Inferior parietal cortex (tissue), 1 donor: ENCODE measurements at regions not wholly inside any gene's neighbourhood (a gene's known extent, or its start where the extent isn't known, plus 50 kb on each side); places are given as distances from the start of the nearest gene placed in this dataset.

ENCODE experiments used
- DNase-seq: peaks from one replicate; pipeline ENCODE4 v3.0.0-alpha.2; 2016; ENCODE audit errors: extremely low spot score

DNA sequence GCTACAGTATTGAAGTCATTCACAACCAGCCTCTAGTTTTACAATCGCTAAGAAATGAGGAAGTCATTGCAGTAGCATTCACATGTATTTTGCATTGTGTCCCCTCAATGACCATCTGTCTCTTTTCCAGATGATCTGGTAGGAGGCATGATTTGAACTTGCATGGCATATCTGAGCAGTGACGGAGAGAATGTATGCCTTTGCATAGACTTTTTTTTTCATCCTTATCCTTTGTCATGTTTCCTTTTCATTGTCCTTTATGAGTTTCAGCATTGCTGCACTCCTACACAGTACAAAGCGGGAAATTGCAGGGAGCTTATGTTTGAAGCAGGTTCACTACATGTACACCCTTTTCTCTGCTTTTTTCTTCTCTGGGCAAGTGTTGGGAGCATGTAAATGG lies 516.4 kb upstream of the GRIA3 start:
- no peak for DNase-seq

GRCh38 chrX:122703762-122704161 lies 480.3 kb upstream of the GRIA3 start:
- DNase-seq: no peak

DNA sequence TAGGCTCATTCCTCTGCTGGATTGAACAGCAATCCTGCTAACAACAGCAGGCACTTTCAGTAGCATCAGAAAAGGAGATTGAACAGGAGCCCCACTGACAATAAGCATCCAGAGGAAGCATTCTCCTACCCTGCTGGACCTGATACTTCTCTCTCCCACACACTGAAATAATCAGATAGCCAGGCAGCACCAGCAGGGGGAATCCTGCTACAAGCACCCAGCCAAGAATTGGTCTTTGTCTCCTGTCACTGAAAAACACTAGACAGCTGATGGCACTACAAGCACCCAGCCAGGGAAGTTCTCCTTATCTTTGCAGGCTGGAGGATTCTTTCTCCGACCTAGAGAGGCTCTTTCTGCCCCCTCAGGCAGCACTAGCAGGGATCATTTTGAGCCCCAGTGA lies 444.3 kb upstream of the GRIA3 start:
- no peak for DNase-seq

- no peak for DNase-seq
Measured at GRCh38 chrX:122770581-122770980, 413.5 kb upstream of the GRIA3 start.

- no peak for DNase-seq
Measured at GRCh38 chrX:122771933-122772332, 412.1 kb upstream of the GRIA3 start.

GRCh38 chrX:122777766-122778165 lies 406.3 kb upstream of the GRIA3 start:
- DNase-seq: no peak

DNA sequence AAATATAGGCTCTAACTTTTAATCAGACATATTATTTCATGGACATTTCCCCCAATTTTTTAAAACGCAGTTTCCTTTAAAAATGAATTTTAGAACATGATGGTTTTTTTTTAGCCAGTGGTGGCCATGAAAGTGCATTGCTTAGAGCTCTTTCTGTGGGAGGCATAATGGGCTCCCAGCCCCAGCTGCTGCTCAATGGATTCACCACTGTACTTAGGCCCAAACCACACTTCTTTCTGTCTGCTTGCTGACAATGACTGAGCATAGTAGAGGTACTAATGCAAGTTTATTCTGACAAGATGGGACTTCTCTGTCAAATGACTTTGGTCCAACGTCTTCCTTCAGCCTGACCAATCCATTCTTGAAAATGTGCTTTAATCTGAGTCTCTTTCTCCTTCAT lies 400.2 kb upstream of the GRIA3 start:
- DNase-seq: no peak

DNA sequence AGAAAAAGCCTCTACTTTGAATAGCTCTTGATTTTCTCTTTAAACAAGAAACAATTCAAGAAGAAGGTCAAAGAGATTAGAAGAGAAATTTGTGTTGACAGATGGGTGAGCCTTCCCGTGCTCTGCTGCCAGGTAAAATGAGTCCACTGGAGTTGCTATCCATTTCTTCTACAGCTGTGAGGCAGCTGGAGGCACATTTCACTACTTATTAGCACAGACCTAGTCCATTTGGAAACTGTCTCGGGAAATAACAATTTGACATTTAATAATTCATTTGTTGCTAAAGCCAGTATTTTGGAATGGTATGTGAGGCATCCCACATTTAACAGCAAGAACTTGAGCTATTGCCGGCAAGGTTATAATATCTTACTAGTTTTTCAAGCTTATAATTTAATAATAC lies 396.8 kb upstream of the GRIA3 start:
- DNase-seq: no peak

- DNase-seq: peak; percentile 3
Measured at GRCh38 chrX:122788216-122788615, 395.9 kb upstream of the GRIA3 start.

- peak; percentile 5 for DNase-seq
Measured at GRCh38 chrX:122790376-122791095, 393.5 kb upstream of the GRIA3 start.

- DNase-seq: no peak
Measured at GRCh38 chrX:122813876-122814275, 370.2 kb upstream of the GRIA3 start.

DNA sequence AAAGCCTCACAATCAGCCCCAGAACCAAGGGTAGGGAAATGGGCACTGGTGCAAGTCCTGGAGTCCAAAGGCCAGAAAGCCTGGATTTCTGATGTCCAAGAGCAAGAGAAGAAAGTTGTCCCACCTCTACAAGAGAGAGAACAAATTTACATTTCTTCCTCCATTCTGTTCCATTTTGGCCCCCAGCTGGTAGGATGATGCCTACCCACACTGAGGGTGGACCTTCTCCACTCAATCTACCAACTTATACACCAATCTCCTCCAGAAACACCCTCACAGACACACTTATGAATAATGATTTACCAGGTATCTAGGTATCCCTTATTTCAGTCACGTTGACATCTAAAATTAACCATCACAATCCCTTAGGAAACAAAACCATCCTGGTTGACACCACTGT lies 367.8 kb upstream of the GRIA3 start:
- DNase-seq: no peak

DNA sequence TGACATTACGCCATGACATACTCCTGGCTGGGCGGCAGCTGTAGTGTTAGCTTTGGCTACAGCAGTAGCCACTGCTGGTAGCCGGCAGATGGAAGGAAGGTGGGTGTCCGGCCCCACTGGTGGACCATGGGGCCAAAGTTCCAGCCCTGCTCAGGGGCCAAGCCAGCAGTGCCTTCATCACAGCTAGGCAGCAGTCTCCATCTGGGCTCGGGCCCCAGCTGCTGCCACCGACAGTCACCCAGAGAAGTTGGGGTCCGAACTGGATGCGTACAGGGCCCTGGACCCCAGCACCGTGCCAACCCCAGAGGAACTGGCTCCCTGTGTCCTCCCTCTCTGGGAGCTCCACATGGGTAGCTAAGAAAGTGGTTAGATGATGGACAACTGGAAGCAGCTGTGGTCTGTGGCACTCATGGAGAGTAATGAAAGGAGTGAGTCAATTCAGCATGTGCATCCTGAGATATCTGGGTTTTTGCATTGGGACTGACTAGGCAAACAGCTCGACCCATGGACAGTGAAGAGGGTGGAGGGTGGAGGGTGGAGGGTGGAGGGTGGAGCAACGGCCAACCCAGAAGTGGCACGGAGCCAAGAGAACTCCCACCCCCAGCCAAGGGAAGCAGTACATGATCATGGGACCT lies 366.6 kb upstream of the GRIA3 start:
- no peak for DNase-seq

- no peak for DNase-seq
Measured at GRCh38 chrX:122818068-122818467, 366.0 kb upstream of the GRIA3 start.

GRCh38 chrX:122833230-122833629 lies 350.8 kb upstream of the GRIA3 start:
- no peak for DNase-seq

- DNase-seq: no peak
Measured at GRCh38 chrX:122835886-122836285, 348.2 kb upstream of the GRIA3 start.

DNA sequence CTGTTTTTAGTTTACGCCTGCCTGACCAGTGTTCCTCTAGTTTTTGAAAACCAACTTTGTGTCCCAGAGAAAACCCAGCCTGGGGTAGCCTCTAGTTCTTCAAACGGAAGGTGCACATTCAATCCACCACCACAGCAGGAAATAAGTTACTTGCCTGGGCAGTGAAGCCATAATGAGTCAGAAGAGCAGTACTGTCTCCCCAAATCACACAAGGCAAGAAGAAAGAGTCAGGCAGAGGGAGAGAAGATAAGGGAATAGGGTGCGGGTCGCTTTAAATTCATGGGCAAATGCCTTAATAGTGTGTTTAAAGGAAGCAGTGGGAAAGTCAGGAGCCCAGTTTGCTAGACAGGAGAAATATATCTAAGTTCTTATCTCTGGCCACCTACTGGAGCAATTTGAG lies 333.8 kb upstream of the GRIA3 start:
- no peak for DNase-seq

DNA sequence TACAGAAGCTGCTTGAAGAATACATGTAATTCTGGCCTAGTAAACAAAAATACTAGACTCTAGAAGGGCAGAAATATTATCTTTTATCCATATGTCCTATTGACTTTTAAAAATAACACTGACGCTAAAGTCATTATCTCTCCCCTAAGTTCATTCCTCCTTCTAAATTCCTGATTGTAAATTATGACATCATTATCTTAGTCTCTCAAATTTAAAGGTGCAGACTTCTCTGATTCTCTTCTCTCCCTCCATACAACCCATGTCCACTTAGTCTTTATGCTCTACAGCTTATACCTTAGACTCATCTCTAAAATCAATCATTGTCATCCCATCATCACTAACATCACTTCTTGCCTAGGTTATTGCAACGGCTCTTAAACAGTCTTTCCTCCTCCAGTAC lies 327.9 kb upstream of the GRIA3 start:
- DNase-seq: no peak

DNA sequence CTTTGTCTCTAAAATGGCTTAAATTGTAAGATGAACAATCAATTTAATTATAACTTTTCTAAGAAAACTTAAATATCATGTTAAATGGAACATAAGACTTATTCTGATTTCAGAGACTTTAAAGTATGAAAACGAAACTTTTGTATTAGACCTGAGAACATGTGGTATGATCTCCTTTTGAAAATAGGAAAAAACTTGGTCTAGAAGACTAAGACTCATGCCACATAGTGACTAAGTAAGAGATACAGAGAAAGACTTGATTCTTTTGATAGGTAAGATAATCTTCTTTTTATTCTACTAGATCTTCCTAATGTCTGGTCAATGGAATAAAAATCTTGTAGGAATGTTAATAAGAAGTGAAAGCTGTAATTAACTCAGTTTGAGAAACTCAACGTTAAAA lies 326.3 kb upstream of the GRIA3 start:
- DNase-seq: no peak

- no peak for DNase-seq
Measured at GRCh38 chrX:122863067-122863466, 321.0 kb upstream of the GRIA3 start.

GRCh38 chrX:122866532-122866931 lies 317.5 kb upstream of the GRIA3 start:
- no peak for DNase-seq

DNA sequence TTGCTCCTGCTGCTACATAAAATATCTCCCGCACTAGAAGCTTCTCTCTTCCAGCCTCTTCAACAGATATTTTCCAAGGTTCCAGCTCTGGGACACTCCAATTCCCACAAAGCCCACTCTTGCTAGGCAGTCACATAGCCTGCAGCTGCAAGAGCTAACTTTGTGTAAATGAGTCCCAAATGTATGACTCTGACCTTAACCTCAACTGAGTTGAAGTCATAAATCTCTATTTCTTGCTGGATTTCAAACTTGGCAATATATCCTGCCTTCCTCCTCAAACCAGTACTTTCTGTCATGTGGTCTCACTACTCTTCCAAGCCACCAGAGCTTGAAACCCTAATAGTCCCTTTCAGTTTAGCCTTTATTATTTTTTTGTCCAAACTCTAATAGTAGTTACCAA lies 315.4 kb upstream of the GRIA3 start:
- DNase-seq: no peak

DNA sequence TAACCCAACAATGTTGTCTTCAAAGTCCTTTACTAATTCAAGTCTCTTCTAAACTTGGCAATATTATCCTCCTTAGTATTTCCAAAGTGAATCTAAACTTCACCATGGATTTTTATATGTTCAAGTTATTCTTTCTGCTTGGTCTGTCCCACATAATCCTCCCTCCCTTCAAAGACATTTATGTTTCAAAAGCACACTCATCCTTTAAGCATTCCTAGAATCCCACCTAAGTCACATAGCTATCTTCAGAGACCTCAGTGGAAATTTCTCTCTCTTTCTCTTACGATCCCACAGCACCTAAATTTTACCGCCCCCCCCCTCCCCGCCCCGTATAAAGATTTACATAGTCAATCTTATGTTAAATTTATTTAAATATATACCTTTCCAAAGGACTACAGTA lies 314.9 kb upstream of the GRIA3 start:
- DNase-seq: no peak

DNA sequence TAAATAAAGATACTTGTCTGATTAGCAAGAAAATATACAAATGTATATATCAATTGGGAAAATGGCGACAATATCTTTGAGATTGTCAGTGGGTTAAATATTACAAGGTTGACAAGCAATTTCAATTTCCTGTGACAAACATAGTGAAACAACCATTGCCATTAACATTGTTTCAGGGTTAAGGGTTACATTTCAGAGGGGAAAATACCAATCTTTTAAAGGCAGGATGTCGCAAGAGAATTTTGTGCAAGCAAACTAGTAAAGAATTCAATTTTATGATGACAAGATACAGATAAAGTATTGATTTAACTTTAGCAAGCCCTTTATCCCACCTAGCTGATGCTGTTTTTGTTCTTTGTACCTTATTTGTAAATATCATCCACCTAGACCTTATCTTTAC lies 305.8 kb upstream of the GRIA3 start:
- no peak for DNase-seq
